ENCODE measurements at regions not wholly inside any gene's neighbourhood (a gene's known extent, or its start where the extent isn't known, plus 50 kb on each side); places are given as distances from the start of the nearest gene placed in this dataset.

DNA sequence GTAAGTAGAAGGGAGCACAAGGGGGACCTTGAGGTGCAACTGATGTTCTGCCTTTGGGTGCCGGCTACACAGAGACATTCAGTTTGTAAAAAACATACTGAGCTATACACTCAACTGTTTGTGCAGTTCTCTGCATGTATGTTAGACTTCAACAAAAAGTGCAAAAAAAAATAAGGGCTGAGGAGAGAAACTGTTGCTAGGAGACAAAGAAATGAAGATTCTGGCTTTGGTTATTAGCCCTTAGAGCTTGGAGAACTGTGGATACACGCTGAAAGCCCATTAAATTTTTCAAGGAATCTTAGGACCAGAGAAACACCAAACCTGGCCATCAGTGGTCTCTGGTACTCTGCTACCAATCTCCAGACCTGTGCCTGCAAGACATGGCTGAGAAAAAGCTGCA is 207.6 kb upstream of the NSMCE3 start:
- TF ChIP-seq TOX (CRISPR knock-in tag; IDR thresholded peaks at IDR 0.05; ENCODE audit: borderline replicate concordance) (no peak), ESRRG (CRISPR knock-in tag; IDR thresholded peaks at IDR 0.05) (no peak), ZNF565 (CRISPR knock-in tag; conservative IDR thresholded peaks at IDR 0.05; ENCODE audit: low read depth) (no peak), ZNF8 (CRISPR knock-in tag; IDR thresholded peaks at IDR 0.05) (no peak), CSDC2 (CRISPR knock-in tag; IDR thresholded peaks at IDR 0.05) (no peak), ISL1 (CRISPR knock-in tag; IDR thresholded peaks at IDR 0.05) (no peak), RARB (CRISPR knock-in tag; IDR thresholded peaks at IDR 0.05) (no peak), GLIS3 (CRISPR knock-in tag; IDR thresholded peaks at IDR 0.05) (no peak), TSHZ2 (CRISPR knock-in tag; IDR thresholded peaks at IDR 0.05) (no peak), ZFP3 (CRISPR knock-in tag; IDR thresholded peaks at IDR 0.05) (no peak), ZNF70 (CRISPR knock-in tag; IDR thresholded peaks at IDR 0.05) (no peak), TCF4 (CRISPR knock-in tag; IDR thresholded peaks at IDR 0.05; ENCODE audit: borderline replicate concordance) (no peak), ZC3H10 (CRISPR knock-in tag; IDR thresholded peaks at IDR 0.05) (no peak)
- TF ChIP-seq, protein P1, sequence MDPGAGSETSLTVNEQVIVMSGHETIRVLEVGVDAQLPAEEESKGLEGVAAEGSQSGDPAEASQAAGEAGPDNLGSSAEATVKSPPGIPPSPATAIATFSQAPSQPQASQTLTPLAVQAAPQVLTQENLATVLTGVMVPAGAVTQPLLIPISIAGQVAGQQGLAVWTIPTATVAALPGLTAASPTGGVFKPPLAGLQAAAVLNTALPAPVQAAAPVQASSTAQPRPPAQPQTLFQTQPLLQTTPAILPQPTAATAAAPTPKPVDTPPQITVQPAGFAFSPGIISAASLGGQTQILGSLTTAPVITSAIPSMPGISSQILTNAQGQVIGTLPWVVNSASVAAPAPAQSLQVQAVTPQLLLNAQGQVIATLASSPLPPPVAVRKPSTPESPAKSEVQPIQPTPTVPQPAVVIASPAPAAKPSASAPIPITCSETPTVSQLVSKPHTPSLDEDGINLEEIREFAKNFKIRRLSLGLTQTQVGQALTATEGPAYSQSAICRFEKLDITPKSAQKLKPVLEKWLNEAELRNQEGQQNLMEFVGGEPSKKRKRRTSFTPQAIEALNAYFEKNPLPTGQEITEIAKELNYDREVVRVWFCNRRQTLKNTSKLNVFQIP (CRISPR knock-in tag; IDR thresholded peaks at IDR 0.05; ENCODE audit: borderline replicate concordance, low read depth) = no peak
- TF ChIP-seq, protein P2, sequence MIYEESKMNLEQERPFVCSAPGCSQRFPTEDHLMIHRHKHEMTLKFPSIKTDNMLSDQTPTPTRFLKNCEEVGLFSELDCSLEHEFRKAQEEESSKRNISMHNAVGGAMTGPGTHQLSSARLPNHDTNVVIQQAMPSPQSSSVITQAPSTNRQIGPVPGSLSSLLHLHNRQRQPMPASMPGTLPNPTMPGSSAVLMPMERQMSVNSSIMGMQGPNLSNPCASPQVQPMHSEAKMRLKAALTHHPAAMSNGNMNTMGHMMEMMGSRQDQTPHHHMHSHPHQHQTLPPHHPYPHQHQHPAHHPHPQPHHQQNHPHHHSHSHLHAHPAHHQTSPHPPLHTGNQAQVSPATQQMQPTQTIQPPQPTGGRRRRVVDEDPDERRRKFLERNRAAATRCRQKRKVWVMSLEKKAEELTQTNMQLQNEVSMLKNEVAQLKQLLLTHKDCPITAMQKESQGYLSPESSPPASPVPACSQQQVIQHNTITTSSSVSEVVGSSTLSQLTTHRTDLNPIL (CRISPR knock-in tag; IDR thresholded peaks at IDR 0.05; ENCODE audit: low read depth) = no peak
- ATAC-seq = no peak

GRCh38 chr15:29476503-29477080 is 207.0 kb upstream of the NSMCE3 start:
- no peak for TF ChIP-seq ARNTL (CRISPR knock-in tag; IDR thresholded peaks at IDR 0.05; ENCODE audit: borderline replicate concordance, low read depth)
- TF ChIP-seq ZNF70 (CRISPR knock-in tag; IDR thresholded peaks at IDR 0.05) = no peak
- TF ChIP-seq, protein P2 (CRISPR knock-in tag; IDR thresholded peaks at IDR 0.05; ENCODE audit: low read depth) = no peak
- TF ChIP-seq ZNF565 (CRISPR knock-in tag; conservative IDR thresholded peaks at IDR 0.05; ENCODE audit: low read depth) = no peak
- no peak for TF ChIP-seq TOX (CRISPR knock-in tag; IDR thresholded peaks at IDR 0.05; ENCODE audit: borderline replicate concordance)
- TF ChIP-seq GLIS3 (CRISPR knock-in tag; IDR thresholded peaks at IDR 0.05) = no peak
- TF ChIP-seq ISL1 (CRISPR knock-in tag; IDR thresholded peaks at IDR 0.05) = no peak
- TF ChIP-seq PPARA (CRISPR knock-in tag; IDR thresholded peaks at IDR 0.05; ENCODE audit: borderline replicate concordance) = no peak
- ATAC-seq = no peak

GRCh38 chr15:29475096-29475495 is 205.5 kb upstream of the NSMCE3 start:
- no peak for ATAC-seq
- no peak for TF ChIP-seq TSHZ2 (CRISPR knock-in tag; IDR thresholded peaks at IDR 0.05)
- TF ChIP-seq ISL1 (CRISPR knock-in tag; IDR thresholded peaks at IDR 0.05) = no peak
- TF ChIP-seq RARB (CRISPR knock-in tag; IDR thresholded peaks at IDR 0.05) = no peak
- no peak for TF ChIP-seq ZC3H10 (CRISPR knock-in tag; IDR thresholded peaks at IDR 0.05)
- TF ChIP-seq, protein P2 (CRISPR knock-in tag; IDR thresholded peaks at IDR 0.05; ENCODE audit: low read depth) = no peak
- no peak for TF ChIP-seq TOX (CRISPR knock-in tag; IDR thresholded peaks at IDR 0.05; ENCODE audit: borderline replicate concordance)
- TF ChIP-seq ZNF565 (CRISPR knock-in tag; conservative IDR thresholded peaks at IDR 0.05; ENCODE audit: low read depth) = no peak
- TF ChIP-seq ESRRG (CRISPR knock-in tag; IDR thresholded peaks at IDR 0.05) = no peak
- TF ChIP-seq OSR1 (CRISPR knock-in tag; IDR thresholded peaks at IDR 0.05) = no peak
- no peak for TF ChIP-seq SNAI2 (CRISPR knock-in tag; IDR thresholded peaks at IDR 0.05)

All from SK-N-SH treated with all-trans-retinoic acid at 6 μM for 48 hours (cell line).